MM.1S (cell line): ENCODE measurements at regions not wholly inside any gene's neighbourhood (a gene's known extent, or its start where the extent isn't known, plus 50 kb on each side); places are given as distances from the start of the nearest gene placed in this dataset.

Experiments used
- CTCF ChIP-seq: fragments of 300-600 bp; sonication (generic); IDR thresholded peaks from 2 replicates; pipeline ENCODE4 v1.5.1; 2016; ENCODE audit warnings: antibody characterized with exemption, low read length, mixed read lengths
- EZH2 ChIP-seq: fragments of 300-600 bp; sonication (generic); optimal IDR thresholded peaks from 2 replicates; pipeline ENCODE3; 2017; ENCODE audit warnings: low read depth, mild to moderate bottlenecking, antibody characterized with exemption, low read length, mixed read lengths

DNA sequence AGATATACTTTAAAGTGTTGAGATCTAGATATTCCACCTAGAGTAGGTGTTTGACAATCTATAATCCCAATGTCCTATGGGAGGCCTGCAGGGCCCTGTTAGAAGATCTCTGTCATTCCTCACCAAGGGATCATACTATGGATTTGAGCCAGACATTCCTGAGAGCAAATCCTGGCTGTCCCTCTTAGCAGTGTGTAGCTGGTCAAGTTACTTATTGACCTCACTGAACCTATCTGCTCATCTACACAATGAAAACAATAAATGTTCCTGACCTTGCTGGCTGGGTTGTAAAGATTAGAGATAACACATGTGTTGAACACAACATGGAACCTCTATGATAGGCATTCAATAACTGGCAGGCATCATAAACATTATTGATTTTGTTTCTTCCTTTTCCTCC lies 265.6 kb upstream of the ATP11B start:
- TF ChIP-seq EZH2 (no peak), CTCF (no peak)
